ENCODE measurements at regions not wholly inside any gene's neighbourhood (a gene's known extent, or its start where the extent isn't known, plus 50 kb on each side); places are given as distances from the start of the nearest gene placed in this dataset.

DNA sequence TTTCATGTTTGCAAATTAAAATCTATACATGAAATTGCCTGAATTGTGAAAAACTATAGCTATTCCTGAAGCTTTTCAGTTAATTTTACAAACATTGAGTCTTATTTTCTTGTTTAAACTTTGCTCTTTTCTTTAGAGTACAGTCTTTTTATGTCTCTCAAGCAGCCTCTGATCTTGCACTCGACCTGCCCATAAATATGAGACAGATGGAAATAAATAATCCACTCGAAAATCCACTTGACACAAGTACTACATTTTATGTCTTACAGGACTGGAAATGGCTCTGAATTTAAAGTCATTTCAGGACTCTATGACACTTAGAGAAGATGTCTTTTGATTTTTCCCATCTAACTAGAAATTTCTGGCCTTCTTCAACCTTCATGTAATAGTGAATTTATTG lies 283.8 kb downstream of the USP25 start:
- H3K27me3 ChIP-seq (ENCODE audit: low read depth, low read length) = no peaks in the 10 kb centered on the region
- no peaks in the 10 kb centered on the region for H3K36me3 ChIP-seq (ENCODE audit: control insufficient read depth in 1 of 2, insufficient read depth in 2 of 2, low read length in 2 of 2)
- H3K4me3 ChIP-seq (ENCODE audit: low read depth in 1 of 2, low read length in 2 of 2) = no peak overlapping the region
- no peaks in the 10 kb centered on the region for H3K4me1 ChIP-seq (ENCODE audit: control insufficient read depth in 1 of 2, insufficient read depth in 2 of 2, low read length in 2 of 2)
- H3K27ac ChIP-seq (ENCODE audit: low read length) = no peak overlapping the region
- H3K9me3 ChIP-seq (ENCODE audit: control insufficient read depth in 1 of 2, low read length in 2 of 2) = peaks cover 3% of the 10 kb centered on the region in 2 donors

DNA sequence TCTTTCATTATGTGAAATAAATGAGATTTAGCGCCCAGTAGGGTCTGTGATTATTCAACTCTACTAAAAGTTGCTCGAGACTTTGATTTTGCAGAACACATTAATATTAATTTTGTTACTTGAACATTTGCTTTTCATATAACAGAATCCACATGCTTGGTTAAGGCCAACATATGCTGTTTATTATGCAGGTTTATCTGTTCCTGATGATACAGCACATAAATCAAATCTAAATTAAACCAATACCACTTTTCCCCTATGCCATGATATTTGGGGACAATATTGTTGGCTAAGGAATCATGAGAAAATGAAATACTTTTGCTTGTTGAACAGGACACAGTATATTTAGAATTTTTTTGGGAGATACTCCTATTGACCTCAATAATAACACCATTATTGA lies 291.1 kb downstream of the USP25 start:
- no peak overlapping the region for H3K27ac ChIP-seq (ENCODE audit: low read length)
- H3K4me1 ChIP-seq (ENCODE audit: control insufficient read depth in 1 of 2, insufficient read depth in 2 of 2, low read length in 2 of 2) = no peaks in the 10 kb centered on the region
- no peaks in the 10 kb centered on the region for H3K36me3 ChIP-seq (ENCODE audit: control insufficient read depth in 1 of 2, insufficient read depth in 2 of 2, low read length in 2 of 2)
- no peaks in the 10 kb centered on the region for H3K9me3 ChIP-seq (ENCODE audit: control insufficient read depth in 1 of 2, low read length in 2 of 2)
- H3K27me3 ChIP-seq (ENCODE audit: low read depth, low read length) = no peaks in the 10 kb centered on the region
- no peak overlapping the region for H3K4me3 ChIP-seq (ENCODE audit: low read depth in 1 of 2, low read length in 2 of 2)

- no peak overlapping the region for H3K27ac ChIP-seq (ENCODE audit: low read length)
- H3K4me3 ChIP-seq (ENCODE audit: low read depth in 1 of 2, low read length in 2 of 2) = no peak overlapping the region
- no peaks in the 10 kb centered on the region for H3K27me3 ChIP-seq (ENCODE audit: low read depth, low read length)
- no peaks in the 10 kb centered on the region for H3K4me1 ChIP-seq (ENCODE audit: control insufficient read depth in 1 of 2, insufficient read depth in 2 of 2, low read length in 2 of 2)
- H3K9me3 ChIP-seq (ENCODE audit: control insufficient read depth in 1 of 2, low read length in 2 of 2) = no peaks in the 10 kb centered on the region
- H3K36me3 ChIP-seq (ENCODE audit: control insufficient read depth in 1 of 2, insufficient read depth in 2 of 2, low read length in 2 of 2) = no peaks in the 10 kb centered on the region
Observed at GRCh38 chr21:16022116-16022515, 292.3 kb downstream of the USP25 start.

DNA sequence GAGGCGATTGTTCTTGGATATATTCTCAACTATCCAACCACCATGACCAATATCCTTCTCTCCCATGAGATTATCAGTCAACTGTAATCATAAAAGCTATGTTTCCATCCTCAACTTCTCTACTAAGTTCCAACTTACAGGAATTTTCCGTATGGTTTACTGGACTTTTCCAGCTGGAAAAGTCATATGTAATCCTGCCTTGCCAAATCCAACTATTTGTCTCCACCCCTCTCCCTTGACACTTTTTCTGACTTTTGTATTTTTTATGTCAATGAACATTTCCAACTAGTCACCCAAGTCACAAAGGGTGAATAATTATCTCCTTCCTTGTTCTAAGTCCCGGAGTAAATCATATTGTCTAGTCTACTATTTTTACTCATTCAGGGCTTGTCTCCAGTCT lies 293.1 kb downstream of the USP25 start:
- no peak overlapping the region for H3K27ac ChIP-seq (ENCODE audit: low read length)
- H3K4me3 ChIP-seq (ENCODE audit: low read depth in 1 of 2, low read length in 2 of 2) = no peak overlapping the region
- H3K4me1 ChIP-seq (ENCODE audit: control insufficient read depth in 1 of 2, insufficient read depth in 2 of 2, low read length in 2 of 2) = no peaks in the 10 kb centered on the region
- no peaks in the 10 kb centered on the region for H3K36me3 ChIP-seq (ENCODE audit: control insufficient read depth in 1 of 2, insufficient read depth in 2 of 2, low read length in 2 of 2)
- H3K27me3 ChIP-seq (ENCODE audit: low read depth, low read length) = no peaks in the 10 kb centered on the region
- H3K9me3 ChIP-seq (ENCODE audit: control insufficient read depth in 1 of 2, low read length in 2 of 2) = no peaks in the 10 kb centered on the region

DNA sequence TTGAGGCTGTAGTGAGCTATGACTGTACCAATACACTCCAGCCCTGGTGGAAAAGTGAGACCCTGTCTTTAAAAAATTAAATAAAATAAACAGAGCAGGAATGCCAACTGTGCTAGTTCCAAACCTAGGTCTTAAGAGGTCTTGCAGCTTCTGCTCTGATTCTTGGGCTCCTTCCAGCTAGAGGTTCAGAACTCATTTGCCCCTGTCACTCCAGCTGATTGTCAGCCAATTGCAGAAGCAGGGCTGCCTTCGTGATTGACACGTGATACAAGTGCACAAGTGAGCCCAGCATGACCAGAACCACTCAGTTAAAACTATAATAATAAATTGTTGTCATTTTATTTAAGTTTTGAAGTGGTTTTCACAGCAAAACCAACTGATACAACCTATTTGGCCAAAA lies 298.4 kb downstream of the USP25 start:
- no peak overlapping the region for H3K4me3 ChIP-seq (ENCODE audit: low read depth in 1 of 2, low read length in 2 of 2)
- H3K9me3 ChIP-seq (ENCODE audit: control insufficient read depth in 1 of 2, low read length in 2 of 2) = no peaks in the 10 kb centered on the region
- no peaks in the 10 kb centered on the region for H3K4me1 ChIP-seq (ENCODE audit: control insufficient read depth in 1 of 2, insufficient read depth in 2 of 2, low read length in 2 of 2)
- H3K36me3 ChIP-seq (ENCODE audit: control insufficient read depth in 1 of 2, insufficient read depth in 2 of 2, low read length in 2 of 2) = no peaks in the 10 kb centered on the region
- H3K27ac ChIP-seq (ENCODE audit: low read length) = no peak overlapping the region
- H3K27me3 ChIP-seq (ENCODE audit: low read depth, low read length) = no peaks in the 10 kb centered on the region

GRCh38 chr21:16028941-16029464 lies 299.2 kb downstream of the USP25 start:
- no peak overlapping the region for H3K4me3 ChIP-seq (ENCODE audit: low read depth in 1 of 2, low read length in 2 of 2)
- no peaks in the 10 kb centered on the region for H3K4me1 ChIP-seq (ENCODE audit: control insufficient read depth in 1 of 2, insufficient read depth in 2 of 2, low read length in 2 of 2)
- H3K36me3 ChIP-seq (ENCODE audit: control insufficient read depth in 1 of 2, insufficient read depth in 2 of 2, low read length in 2 of 2) = no peaks in the 10 kb centered on the region
- no peaks in the 10 kb centered on the region for H3K27me3 ChIP-seq (ENCODE audit: low read depth, low read length)
- H3K9me3 ChIP-seq (ENCODE audit: control insufficient read depth in 1 of 2, low read length in 2 of 2) = no peaks in the 10 kb centered on the region
- H3K27ac ChIP-seq (ENCODE audit: low read length) = no peak overlapping the region

- Histone ChIP-seq H3K9me3 (ENCODE audit: control insufficient read depth in 1 of 2, low read length in 2 of 2) (no peaks in the 10 kb centered on the region), H3K36me3 (ENCODE audit: control insufficient read depth in 1 of 2, insufficient read depth in 2 of 2, low read length in 2 of 2) (no peaks in the 10 kb centered on the region), H3K27me3 (ENCODE audit: low read depth, low read length) (no peaks in the 10 kb centered on the region), H3K4me3 (ENCODE audit: low read depth in 1 of 2, low read length in 2 of 2) (no peak overlapping the region), H3K27ac (ENCODE audit: low read length) (no peak overlapping the region), H3K4me1 (ENCODE audit: control insufficient read depth in 1 of 2, insufficient read depth in 2 of 2, low read length in 2 of 2) (no peaks in the 10 kb centered on the region)
Observed at GRCh38 chr21:16033193-16033592, 303.4 kb downstream of the USP25 start.

DNA sequence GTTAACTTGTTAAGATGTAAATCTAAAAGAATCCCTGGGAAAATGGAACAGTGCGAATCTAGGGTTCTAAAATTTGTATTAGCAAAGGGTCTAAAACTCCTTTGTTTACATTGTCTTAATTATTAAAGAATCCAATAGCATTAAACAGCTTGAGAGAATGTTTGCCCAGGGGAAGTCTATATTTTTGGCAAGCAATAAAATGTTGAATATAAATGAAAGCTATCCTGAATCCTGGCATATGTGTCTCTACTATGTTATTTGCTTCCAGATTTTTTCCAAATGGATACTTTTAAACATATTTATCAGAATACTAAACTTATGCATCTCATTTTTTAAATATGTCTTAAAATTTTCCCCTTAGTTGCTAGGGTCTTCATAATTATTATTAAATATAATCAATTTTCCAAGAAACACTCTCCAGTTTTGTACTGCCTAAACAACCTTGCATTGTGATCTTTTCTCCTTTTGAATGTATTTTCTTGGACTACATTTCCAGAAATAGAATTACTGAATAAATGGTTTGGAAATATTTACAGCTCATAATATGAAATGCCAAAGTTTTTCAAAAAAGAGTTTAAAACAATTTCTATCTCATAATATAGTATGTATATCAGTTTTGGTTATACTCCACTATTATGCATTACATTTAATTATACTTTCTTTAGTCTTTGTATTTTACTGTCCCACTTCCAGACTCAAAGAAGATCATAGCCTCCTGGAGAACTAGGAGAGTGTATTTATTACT lies 304.8 kb downstream of the USP25 start:
- H3K36me3 ChIP-seq (ENCODE audit: control insufficient read depth in 1 of 2, insufficient read depth in 2 of 2, low read length in 2 of 2) = no peaks in the 10 kb centered on the region
- no peaks in the 10 kb centered on the region for H3K27me3 ChIP-seq (ENCODE audit: low read depth, low read length)
- H3K4me3 ChIP-seq (ENCODE audit: low read depth in 1 of 2, low read length in 2 of 2) = no peak overlapping the region

GRCh38 chr21:16037421-16037955 lies 307.7 kb downstream of the USP25 start:
- no peaks in the 10 kb centered on the region for H3K4me1 ChIP-seq (ENCODE audit: control insufficient read depth in 1 of 2, insufficient read depth in 2 of 2, low read length in 2 of 2)
- H3K27me3 ChIP-seq (ENCODE audit: low read depth, low read length) = no peaks in the 10 kb centered on the region
- H3K4me3 ChIP-seq (ENCODE audit: low read depth in 1 of 2, low read length in 2 of 2) = no peak overlapping the region
- H3K27ac ChIP-seq (ENCODE audit: low read length) = no peak overlapping the region
- H3K9me3 ChIP-seq (ENCODE audit: control insufficient read depth in 1 of 2, low read length in 2 of 2) = no peaks in the 10 kb centered on the region
- H3K36me3 ChIP-seq (ENCODE audit: control insufficient read depth in 1 of 2, insufficient read depth in 2 of 2, low read length in 2 of 2) = no peaks in the 10 kb centered on the region

More for the DNA sequence above, 304.8 kb downstream of the USP25 start:
- Histone ChIP-seq H3K4me1 (ENCODE audit: control insufficient read depth in 1 of 2, insufficient read depth in 2 of 2, low read length in 2 of 2) (no peaks in the 10 kb centered on the region), H3K9me3 (ENCODE audit: control insufficient read depth in 1 of 2, low read length in 2 of 2) (no peaks in the 10 kb centered on the region), H3K27ac (ENCODE audit: low read length) (no peak overlapping the region)

- H3K27ac ChIP-seq (ENCODE audit: low read length) = no peak overlapping the region
- H3K4me1 ChIP-seq (ENCODE audit: control insufficient read depth in 1 of 2, insufficient read depth in 2 of 2, low read length in 2 of 2) = no peaks in the 10 kb centered on the region
- H3K9me3 ChIP-seq (ENCODE audit: control insufficient read depth in 1 of 2, low read length in 2 of 2) = no peaks in the 10 kb centered on the region
- no peak overlapping the region for H3K4me3 ChIP-seq (ENCODE audit: low read depth in 1 of 2, low read length in 2 of 2)
- H3K36me3 ChIP-seq (ENCODE audit: control insufficient read depth in 1 of 2, insufficient read depth in 2 of 2, low read length in 2 of 2) = no peaks in the 10 kb centered on the region
- H3K27me3 ChIP-seq (ENCODE audit: low read depth, low read length) = no peaks in the 10 kb centered on the region
Observed at GRCh38 chr21:16040601-16041000, 310.8 kb downstream of the USP25 start.

DNA sequence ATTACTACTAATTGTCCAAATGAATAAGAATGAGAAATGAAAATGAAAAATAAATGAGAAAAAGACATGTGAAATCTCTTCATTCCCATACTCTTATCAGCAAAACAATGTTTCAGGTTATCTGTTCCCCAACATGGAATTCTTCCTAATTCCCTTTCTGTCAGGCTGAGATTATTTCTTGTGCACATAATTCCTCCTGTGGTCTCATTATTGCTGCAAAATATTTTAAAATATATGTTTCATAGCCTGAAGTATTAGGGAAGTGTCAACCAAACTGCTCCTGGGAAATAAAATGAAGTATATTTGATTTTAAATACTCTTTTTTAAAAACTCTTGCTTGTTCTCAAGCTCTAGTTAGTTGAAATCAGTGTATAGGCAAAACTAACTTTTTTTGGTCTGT lies 314.9 kb downstream of the USP25 start:
- Histone ChIP-seq H3K4me3 (ENCODE audit: low read depth in 1 of 2, low read length in 2 of 2) (no peak overlapping the region), H3K9me3 (ENCODE audit: control insufficient read depth in 1 of 2, low read length in 2 of 2) (no peaks in the 10 kb centered on the region), H3K27ac (ENCODE audit: low read length) (no peak overlapping the region), H3K27me3 (ENCODE audit: low read depth, low read length) (no peaks in the 10 kb centered on the region), H3K36me3 (ENCODE audit: control insufficient read depth in 1 of 2, insufficient read depth in 2 of 2, low read length in 2 of 2) (no peaks in the 10 kb centered on the region), H3K4me1 (ENCODE audit: control insufficient read depth in 1 of 2, insufficient read depth in 2 of 2, low read length in 2 of 2) (no peaks in the 10 kb centered on the region)

Measured in muscle layer of duodenum (tissue), 2 donors.